HEK293 (cell line): ENCODE measurements at regions not wholly inside any gene's neighbourhood (a gene's known extent, or its start where the extent isn't known, plus 50 kb on each side); places are given as distances from the start of the nearest gene placed in this dataset.

Experiments used
- GFI1B ChIP-seq: fragments of 450-650 bp; formaldehyde crosslinking; IDR thresholded peaks from 2 replicates; pipeline ENCODE4 v1.5.1; 2016; ENCODE audit warnings: missing biosample characterization, missing genetic modification characterization
- GLI4 ChIP-seq: fragments of 450-650 bp; formaldehyde crosslinking; IDR thresholded peaks from 2 replicates; pipeline ENCODE4 v1.5.1; 2016; ENCODE audit warnings: missing biosample characterization, missing genetic modification characterization
- KLF1 ChIP-seq: fragments of 450-650 bp; formaldehyde crosslinking; IDR thresholded peaks from 2 replicates; pipeline ENCODE4 v1.5.1; 2016; ENCODE audit warnings: missing biosample characterization, missing genetic modification characterization
- KLF16 ChIP-seq: fragments of 450-650 bp; formaldehyde crosslinking; IDR thresholded peaks from 2 replicates; pipeline ENCODE4 v1.5.1; 2017; ENCODE audit warnings: missing biosample characterization, missing genetic modification characterization
- ZFHX2 ChIP-seq: fragments of 450-650 bp; formaldehyde crosslinking; conservative IDR thresholded peaks from 2 replicates; pipeline ENCODE4 v1.5.1; 2016; ENCODE audit warnings: missing biosample characterization, missing genetic modification characterization
- ZNF214 ChIP-seq: fragments of 450-650 bp; formaldehyde crosslinking; IDR thresholded peaks from 2 replicates; pipeline ENCODE4 v1.5.1; 2017; ENCODE audit warnings: missing biosample characterization, mild to moderate bottlenecking, missing genetic modification characterization, borderline replicate concordance
- ZNF837 ChIP-seq: fragments of 450-650 bp; formaldehyde crosslinking; IDR thresholded peaks from 2 replicates; pipeline ENCODE4 v1.5.1; 2016; ENCODE audit warnings: missing biosample characterization, missing genetic modification characterization
- TF ChIP-seq, protein P1 (sequence below): fragments of 450-650 bp; formaldehyde crosslinking; IDR thresholded peaks from 2 replicates; pipeline ENCODE4 v1.5.1; 2016; ENCODE audit warnings: missing biosample characterization, missing genetic modification characterization
- TF ChIP-seq, protein P2 (sequence below): fragments of 450-650 bp; formaldehyde crosslinking; IDR thresholded peaks from 2 replicates; pipeline ENCODE4 v1.5.1; 2016; ENCODE audit warnings: missing biosample characterization, missing genetic modification characterization
- TF ChIP-seq, protein P3 (sequence below): fragments of 450-650 bp; formaldehyde crosslinking; IDR thresholded peaks from 2 replicates; pipeline ENCODE4 v1.5.1; 2016; ENCODE audit warnings: missing biosample characterization, missing genetic modification characterization
- TF ChIP-seq, protein P4 (sequence below): fragments of 450-650 bp; formaldehyde crosslinking; IDR thresholded peaks from 2 replicates; pipeline ENCODE4 v1.5.1; 2016; ENCODE audit warnings: missing biosample characterization, missing genetic modification characterization
- TF ChIP-seq, protein P5 (sequence below): fragments of 450-650 bp; formaldehyde crosslinking; IDR thresholded peaks from 2 replicates; pipeline ENCODE4 v1.5.1; 2016; ENCODE audit warnings: missing biosample characterization, missing genetic modification characterization, borderline replicate concordance

DNA sequence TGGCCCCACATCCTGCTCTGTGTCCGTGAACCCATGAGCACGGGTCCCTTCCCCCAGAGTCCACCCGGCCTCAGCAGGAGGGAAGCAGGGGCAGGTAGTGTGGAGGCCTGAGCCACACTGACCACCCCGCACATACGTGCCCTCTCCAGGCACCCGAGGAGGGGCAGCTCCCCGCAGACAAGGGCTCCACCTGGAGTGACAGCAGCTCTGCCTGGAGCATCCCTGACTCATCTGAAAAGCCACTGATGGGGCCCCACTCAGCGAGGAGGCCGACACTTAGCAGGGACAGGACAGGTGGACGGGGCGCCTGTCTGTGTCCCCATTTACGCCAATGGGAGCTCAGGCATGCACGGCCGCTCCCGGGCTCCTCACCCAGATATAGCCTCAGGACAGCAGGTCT, 237.6 kb upstream of the SFSWAP start:
- TF ChIP-seq, protein P1, sequence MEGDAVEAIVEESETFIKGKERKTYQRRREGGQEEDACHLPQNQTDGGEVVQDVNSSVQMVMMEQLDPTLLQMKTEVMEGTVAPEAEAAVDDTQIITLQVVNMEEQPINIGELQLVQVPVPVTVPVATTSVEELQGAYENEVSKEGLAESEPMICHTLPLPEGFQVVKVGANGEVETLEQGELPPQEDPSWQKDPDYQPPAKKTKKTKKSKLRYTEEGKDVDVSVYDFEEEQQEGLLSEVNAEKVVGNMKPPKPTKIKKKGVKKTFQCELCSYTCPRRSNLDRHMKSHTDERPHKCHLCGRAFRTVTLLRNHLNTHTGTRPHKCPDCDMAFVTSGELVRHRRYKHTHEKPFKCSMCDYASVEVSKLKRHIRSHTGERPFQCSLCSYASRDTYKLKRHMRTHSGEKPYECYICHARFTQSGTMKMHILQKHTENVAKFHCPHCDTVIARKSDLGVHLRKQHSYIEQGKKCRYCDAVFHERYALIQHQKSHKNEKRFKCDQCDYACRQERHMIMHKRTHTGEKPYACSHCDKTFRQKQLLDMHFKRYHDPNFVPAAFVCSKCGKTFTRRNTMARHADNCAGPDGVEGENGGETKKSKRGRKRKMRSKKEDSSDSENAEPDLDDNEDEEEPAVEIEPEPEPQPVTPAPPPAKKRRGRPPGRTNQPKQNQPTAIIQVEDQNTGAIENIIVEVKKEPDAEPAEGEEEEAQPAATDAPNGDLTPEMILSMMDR (tag by site-specific recombination), result no peak
- no peak for TF ChIP-seq ZNF214
- no peak for TF ChIP-seq ZFHX2
- TF ChIP-seq, protein P2, sequence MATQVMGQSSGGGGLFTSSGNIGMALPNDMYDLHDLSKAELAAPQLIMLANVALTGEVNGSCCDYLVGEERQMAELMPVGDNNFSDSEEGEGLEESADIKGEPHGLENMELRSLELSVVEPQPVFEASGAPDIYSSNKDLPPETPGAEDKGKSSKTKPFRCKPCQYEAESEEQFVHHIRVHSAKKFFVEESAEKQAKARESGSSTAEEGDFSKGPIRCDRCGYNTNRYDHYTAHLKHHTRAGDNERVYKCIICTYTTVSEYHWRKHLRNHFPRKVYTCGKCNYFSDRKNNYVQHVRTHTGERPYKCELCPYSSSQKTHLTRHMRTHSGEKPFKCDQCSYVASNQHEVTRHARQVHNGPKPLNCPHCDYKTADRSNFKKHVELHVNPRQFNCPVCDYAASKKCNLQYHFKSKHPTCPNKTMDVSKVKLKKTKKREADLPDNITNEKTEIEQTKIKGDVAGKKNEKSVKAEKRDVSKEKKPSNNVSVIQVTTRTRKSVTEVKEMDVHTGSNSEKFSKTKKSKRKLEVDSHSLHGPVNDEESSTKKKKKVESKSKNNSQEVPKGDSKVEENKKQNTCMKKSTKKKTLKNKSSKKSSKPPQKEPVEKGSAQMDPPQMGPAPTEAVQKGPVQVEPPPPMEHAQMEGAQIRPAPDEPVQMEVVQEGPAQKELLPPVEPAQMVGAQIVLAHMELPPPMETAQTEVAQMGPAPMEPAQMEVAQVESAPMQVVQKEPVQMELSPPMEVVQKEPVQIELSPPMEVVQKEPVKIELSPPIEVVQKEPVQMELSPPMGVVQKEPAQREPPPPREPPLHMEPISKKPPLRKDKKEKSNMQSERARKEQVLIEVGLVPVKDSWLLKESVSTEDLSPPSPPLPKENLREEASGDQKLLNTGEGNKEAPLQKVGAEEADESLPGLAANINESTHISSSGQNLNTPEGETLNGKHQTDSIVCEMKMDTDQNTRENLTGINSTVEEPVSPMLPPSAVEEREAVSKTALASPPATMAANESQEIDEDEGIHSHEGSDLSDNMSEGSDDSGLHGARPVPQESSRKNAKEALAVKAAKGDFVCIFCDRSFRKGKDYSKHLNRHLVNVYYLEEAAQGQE (tag by site-specific recombination), result no peak
- TF ChIP-seq KLF16 (tag by site-specific recombination), result no peak
- TF ChIP-seq ZNF837 (tag by site-specific recombination), result no peak
- TF ChIP-seq, protein P3, sequence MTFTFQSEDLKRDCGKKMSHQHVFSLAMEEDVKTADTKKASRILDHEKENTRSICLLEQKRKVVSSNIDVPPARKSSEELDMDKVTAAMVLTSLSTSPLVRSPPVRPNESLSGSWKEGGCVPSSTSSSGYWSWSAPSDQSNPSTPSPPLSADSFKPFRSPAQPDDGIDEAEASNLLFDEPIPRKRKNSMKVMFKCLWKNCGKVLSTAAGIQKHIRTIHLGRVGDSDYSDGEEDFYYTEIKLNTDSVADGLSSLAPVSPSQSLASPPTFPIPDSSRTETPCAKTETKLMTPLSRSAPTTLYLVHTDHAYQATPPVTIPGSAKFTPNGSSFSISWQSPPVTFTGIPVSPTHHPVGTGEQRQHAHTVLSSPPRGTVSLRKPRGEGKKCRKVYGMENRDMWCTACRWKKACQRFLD (tag by site-specific recombination), result no peak
- TF ChIP-seq, protein P4, sequence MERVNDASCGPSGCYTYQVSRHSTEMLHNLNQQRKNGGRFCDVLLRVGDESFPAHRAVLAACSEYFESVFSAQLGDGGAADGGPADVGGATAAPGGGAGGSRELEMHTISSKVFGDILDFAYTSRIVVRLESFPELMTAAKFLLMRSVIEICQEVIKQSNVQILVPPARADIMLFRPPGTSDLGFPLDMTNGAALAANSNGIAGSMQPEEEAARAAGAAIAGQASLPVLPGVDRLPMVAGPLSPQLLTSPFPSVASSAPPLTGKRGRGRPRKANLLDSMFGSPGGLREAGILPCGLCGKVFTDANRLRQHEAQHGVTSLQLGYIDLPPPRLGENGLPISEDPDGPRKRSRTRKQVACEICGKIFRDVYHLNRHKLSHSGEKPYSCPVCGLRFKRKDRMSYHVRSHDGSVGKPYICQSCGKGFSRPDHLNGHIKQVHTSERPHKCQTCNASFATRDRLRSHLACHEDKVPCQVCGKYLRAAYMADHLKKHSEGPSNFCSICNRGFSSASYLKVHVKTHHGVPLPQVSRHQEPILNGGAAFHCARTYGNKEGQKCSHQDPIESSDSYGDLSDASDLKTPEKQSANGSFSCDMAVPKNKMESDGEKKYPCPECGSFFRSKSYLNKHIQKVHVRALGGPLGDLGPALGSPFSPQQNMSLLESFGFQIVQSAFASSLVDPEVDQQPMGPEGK, result no peak
- TF ChIP-seq, protein P5, sequence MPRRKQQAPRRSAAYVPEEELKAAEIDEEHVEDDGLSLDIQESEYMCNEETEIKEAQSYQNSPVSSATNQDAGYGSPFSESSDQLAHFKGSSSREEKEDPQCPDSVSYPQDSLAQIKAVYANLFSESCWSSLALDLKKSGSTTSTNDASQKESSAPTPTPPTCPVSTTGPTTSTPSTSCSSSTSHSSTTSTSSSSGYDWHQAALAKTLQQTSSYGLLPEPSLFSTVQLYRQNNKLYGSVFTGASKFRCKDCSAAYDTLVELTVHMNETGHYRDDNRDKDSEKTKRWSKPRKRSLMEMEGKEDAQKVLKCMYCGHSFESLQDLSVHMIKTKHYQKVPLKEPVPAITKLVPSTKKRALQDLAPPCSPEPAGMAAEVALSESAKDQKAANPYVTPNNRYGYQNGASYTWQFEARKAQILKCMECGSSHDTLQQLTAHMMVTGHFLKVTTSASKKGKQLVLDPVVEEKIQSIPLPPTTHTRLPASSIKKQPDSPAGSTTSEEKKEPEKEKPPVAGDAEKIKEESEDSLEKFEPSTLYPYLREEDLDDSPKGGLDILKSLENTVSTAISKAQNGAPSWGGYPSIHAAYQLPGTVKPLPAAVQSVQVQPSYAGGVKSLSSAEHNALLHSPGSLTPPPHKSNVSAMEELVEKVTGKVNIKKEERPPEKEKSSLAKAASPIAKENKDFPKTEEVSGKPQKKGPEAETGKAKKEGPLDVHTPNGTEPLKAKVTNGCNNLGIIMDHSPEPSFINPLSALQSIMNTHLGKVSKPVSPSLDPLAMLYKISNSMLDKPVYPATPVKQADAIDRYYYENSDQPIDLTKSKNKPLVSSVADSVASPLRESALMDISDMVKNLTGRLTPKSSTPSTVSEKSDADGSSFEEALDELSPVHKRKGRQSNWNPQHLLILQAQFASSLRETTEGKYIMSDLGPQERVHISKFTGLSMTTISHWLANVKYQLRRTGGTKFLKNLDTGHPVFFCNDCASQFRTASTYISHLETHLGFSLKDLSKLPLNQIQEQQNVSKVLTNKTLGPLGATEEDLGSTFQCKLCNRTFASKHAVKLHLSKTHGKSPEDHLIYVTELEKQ (tag by site-specific recombination), result no peak
- TF ChIP-seq KLF1 (tag by site-specific recombination), result no peak
- TF ChIP-seq GLI4 (tag by site-specific recombination), result no peak
- TF ChIP-seq GFI1B (tag by site-specific recombination), result no peak
